H9 (cell line): ENCODE measurements at regions not wholly inside any gene's neighbourhood (a gene's known extent, or its start where the extent isn't known, plus 50 kb on each side); places are given as distances from the start of the nearest gene placed in this dataset.

Source experiments
- DNase-seq: peaks from one replicate; pipeline ENCODE4 v3.0.0-alpha.2; 2017
- H2AFZ ChIP-seq: one replicate; pipeline ENCODE4 v1.6.1; 2013; ENCODE audit warnings: mild to moderate bottlenecking, low read length, control low read depth, moderate library complexity
- H2AK5ac ChIP-seq: 2 replicates; pipeline ENCODE4 v1.6.1; 2013; ENCODE audit warnings: low read length, control low read depth, mixed read lengths; ENCODE audit not compliant: insufficient read length
- H2BK120ac ChIP-seq: one replicate; pipeline ENCODE4 v1.6.1; 2013; ENCODE audit warnings: low read depth, mild to moderate bottlenecking, low read length, control low read depth, inconsistent platforms; ENCODE audit not compliant: poor library complexity, severe bottlenecking
- H2BK12ac ChIP-seq: 2 replicates; pipeline ENCODE4 v1.6.1; 2013; ENCODE audit warnings: low read length, control low read depth, mixed read lengths, low read depth; ENCODE audit not compliant: insufficient read length
- H2BK15ac ChIP-seq: 2 replicates; pipeline ENCODE4 v1.6.1; 2013; ENCODE audit warnings: low read depth, low read length, control low read depth
- H2BK20ac ChIP-seq: one replicate; pipeline ENCODE4 v1.6.1; 2013; ENCODE audit warnings: low read depth, mild to moderate bottlenecking, low read length, control low read depth, inconsistent platforms; ENCODE audit not compliant: poor library complexity, severe bottlenecking
- H2BK5ac ChIP-seq: 2 replicates; pipeline ENCODE4 v1.6.1; 2013; ENCODE audit warnings: low read length, control low read depth, mixed read lengths; ENCODE audit not compliant: insufficient read length
- H3K14ac ChIP-seq: 2 replicates; pipeline ENCODE4 v1.6.1; 2013; ENCODE audit warnings: low read length, control low read depth; ENCODE audit not compliant: insufficient read depth
- H3K18ac ChIP-seq: 2 replicates; pipeline ENCODE4 v1.6.1; 2013; ENCODE audit warnings: low read depth, mild to moderate bottlenecking, mixed read lengths, low read length, control low read depth; ENCODE audit not compliant: insufficient read length
- H3K23ac ChIP-seq: 2 replicates; pipeline ENCODE4 v1.6.1; 2013; ENCODE audit warnings: low read length, control low read depth, mixed read lengths, low read depth; ENCODE audit not compliant: insufficient read length
- H3K23me2 ChIP-seq: 2 replicates; pipeline ENCODE4 v1.6.1; 2013; ENCODE audit warnings: low read depth, mild to moderate bottlenecking, mixed read lengths, low read length, control low read depth; ENCODE audit not compliant: insufficient read length, poor library complexity, severe bottlenecking
- H3K27ac ChIP-seq: 2 replicates; pipeline ENCODE4 v1.5.1; 2013; ENCODE audit warnings: low read length, control low read depth, mixed read lengths, low read depth; ENCODE audit not compliant: insufficient read length
- H3K27me3 ChIP-seq: 2 replicates; pipeline ENCODE4 v1.6.1; 2013; ENCODE audit warnings: low read length, control low read depth, inconsistent platforms; ENCODE audit not compliant: insufficient read depth
- H3K4ac ChIP-seq: 2 replicates; pipeline ENCODE4 v1.6.1; 2013; ENCODE audit warnings: low read depth, mild to moderate bottlenecking, control low read depth, inconsistent platforms, low read length, moderate library complexity
- H3K4me1 ChIP-seq: 2 replicates; pipeline ENCODE4 v1.6.1; 2013; ENCODE audit warnings: low read length, control low read depth, inconsistent platforms; ENCODE audit not compliant: insufficient read depth
- H3K4me2 ChIP-seq: 2 replicates; pipeline ENCODE4 v1.6.1; 2013; ENCODE audit warnings: low read length, control low read depth, mixed read lengths; ENCODE audit not compliant: insufficient read length, insufficient read depth
- H3K56ac ChIP-seq: 2 replicates; pipeline ENCODE4 v1.6.1; 2013; ENCODE audit warnings: low read depth, mild to moderate bottlenecking, mixed read lengths, low read length, control low read depth; ENCODE audit not compliant: insufficient read length
- H3K79me1 ChIP-seq: 2 replicates; pipeline ENCODE4 v1.6.1; 2013; ENCODE audit warnings: low read depth, mild to moderate bottlenecking, moderate library complexity, low read length, control low read depth, inconsistent platforms; ENCODE audit not compliant: insufficient read depth, poor library complexity, severe bottlenecking
- H3K79me2 ChIP-seq: 2 replicates; pipeline ENCODE4 v1.6.1; 2013; ENCODE audit warnings: low read length, control low read depth, inconsistent platforms; ENCODE audit not compliant: insufficient read depth
- H3K9ac ChIP-seq: 2 replicates; pipeline ENCODE4 v1.6.1; 2013; ENCODE audit warnings: low read length, control low read depth, mixed read lengths; ENCODE audit not compliant: insufficient read length; ENCODE audit errors: extremely low read depth
- H3K9me3 ChIP-seq: one replicate; pipeline ENCODE4 v1.6.1; 2013; ENCODE audit warnings: low read depth, low read length, inconsistent platforms; ENCODE audit not compliant: control insufficient read depth
- H3T11ph ChIP-seq: one replicate; pipeline ENCODE4 v1.6.1; 2013; ENCODE audit warnings: mild to moderate bottlenecking, low read length, control low read depth, inconsistent platforms
- H4K20me1 ChIP-seq: one replicate; pipeline ENCODE4 v1.6.1; 2013; ENCODE audit not compliant: control insufficient read depth, insufficient read length, insufficient read depth
- H4K5ac ChIP-seq: 2 replicates; pipeline ENCODE4 v1.6.1; 2013; ENCODE audit warnings: low read depth, mild to moderate bottlenecking, mixed read lengths, low read length, control low read depth; ENCODE audit not compliant: insufficient read length
- H4K8ac ChIP-seq: replicated peaks from 2 replicates; pipeline ENCODE4 v1.6.1; 2013; ENCODE audit warnings: low read length, control low read depth, mixed read lengths, low read depth; ENCODE audit not compliant: insufficient read length
- H4K91ac ChIP-seq: 2 replicates; pipeline ENCODE4 v1.6.1; 2013; ENCODE audit warnings: low read depth, mild to moderate bottlenecking, moderate library complexity, mixed read lengths, low read length, control low read depth; ENCODE audit not compliant: insufficient read length
- H3K27ac Mint-ChIP-seq, 3 experiments: 2 replicates in 2 of 3; 3 replicates in 1 of 3; pipeline ENCODE4 v1.8.0; 2020 to 2021; ENCODE audit warnings: mixed read lengths in 3 of 3, mild to moderate bottlenecking in 1 of 3, moderate library complexity in 1 of 3
- H3K27me3 Mint-ChIP-seq: 2 replicates; pipeline ENCODE4 v1.8.0; 2021; ENCODE audit warnings: low read depth, mild to moderate bottlenecking, moderate library complexity, mixed read lengths
- H3K36me3 Mint-ChIP-seq, 3 experiments: 2 replicates in 2 of 3; 3 replicates in 1 of 3; pipeline ENCODE4 v1.8.0; 2020 to 2021; ENCODE audit warnings: low read depth in 3 of 3, mixed read lengths in 3 of 3; ENCODE audit not compliant: insufficient read depth in 1 of 3
- H3K4me1 Mint-ChIP-seq, 2 experiments: 2 replicates each; pipeline ENCODE4 v1.8.0; 2020; ENCODE audit warnings: mixed read lengths in 2 of 2
- H3K4me3 Mint-ChIP-seq, 2 experiments: 2 replicates in 1 of 2; 3 replicates in 1 of 2; pipeline ENCODE4 v1.8.0; 2020 to 2021; ENCODE audit warnings: mild to moderate bottlenecking in 2 of 2, mixed read lengths in 2 of 2, moderate library complexity in 1 of 2
- H3K9me3 Mint-ChIP-seq, 2 experiments: 2 replicates in 1 of 2; 3 replicates in 1 of 2; pipeline ENCODE4 v1.8.0; 2020; ENCODE audit warnings: mild to moderate bottlenecking in 2 of 2, mixed read lengths in 2 of 2, moderate library complexity in 1 of 2
- CTCF ChIP-seq: fragments of 200-600 bp; sonication (generic); conservative IDR thresholded peaks from 3 replicates; pipeline ENCODE4 v1.8.0; 2021; ENCODE audit warnings: antibody characterized with exemption, mild to moderate bottlenecking
- WGBS: extraction: QIAGEN DNeasy Blood & Tissue Kit; methylation state at CpG from one replicate; pipeline ENCODE4 v1.1.7; 2013; ENCODE audit warnings: missing lambda C conversion rate, low lambda C conversion rate, mixed read lengths; ENCODE audit not compliant: insufficient read length; ENCODE audit errors: extremely low coverage; 5-methylcytosine and 5-hydroxymethylcytosine counted together

GRCh38 chr5:16384804-16385203, 80.8 kb downstream of the ZNF622 start:
- Histone ChIP-seq H3K27me3 (no peaks in the 10 kb centered on the region), H2BK120ac (no peak overlapping the region), H3K79me2 (no peaks in the 10 kb centered on the region), H3K56ac (no peak overlapping the region), H3K9me3 (no peaks in the 10 kb centered on the region), H3K79me1 (no peaks in the 10 kb centered on the region), H3K27ac (no peak overlapping the region), H3K4ac (no peak overlapping the region), H3K23me2 (no peaks in the 10 kb centered on the region), H2BK15ac (no peak overlapping the region), H4K20me1 (no peaks in the 10 kb centered on the region), H2BK5ac (no peak overlapping the region), H2AFZ (no peak overlapping the region), H4K5ac (no peak overlapping the region), H3K4me1 (no peaks in the 10 kb centered on the region), H4K8ac (no peak overlapping the region), H3K4me2 (no peak overlapping the region), H2AK5ac (no peak overlapping the region), H3K18ac (no peak overlapping the region), H3K23ac (no peak overlapping the region), H4K91ac (no peak overlapping the region), H2BK20ac (no peak overlapping the region), H3T11ph (no peak overlapping the region), H3K9ac (no peak overlapping the region), H2BK12ac (no peak overlapping the region), H3K14ac (no peak overlapping the region)
- peaks cover 0 to 2% of the 10 kb centered on the region in 2 experiments; a peak in 2 of 4 replicates for H3K4me1 Mint-ChIP-seq
- DNase-seq = no peak
- 100% methylated on average over 1 of the region's 4 CpGs for WGBS
- no peak for TF ChIP-seq CTCF
- no peak overlapping the region for H3K4me3 Mint-ChIP-seq
- H3K36me3 Mint-ChIP-seq = no peaks in the 10 kb centered on the region
- H3K27me3 Mint-ChIP-seq = no peaks in the 10 kb centered on the region
- no peaks in the 10 kb centered on the region for H3K9me3 Mint-ChIP-seq
- no peak overlapping the region for H3K27ac Mint-ChIP-seq
